ENCODE measurements at regions not wholly inside any gene's neighbourhood (a gene's known extent, or its start where the extent isn't known, plus 50 kb on each side); places are given as distances from the start of the nearest gene placed in this dataset.

DNA sequence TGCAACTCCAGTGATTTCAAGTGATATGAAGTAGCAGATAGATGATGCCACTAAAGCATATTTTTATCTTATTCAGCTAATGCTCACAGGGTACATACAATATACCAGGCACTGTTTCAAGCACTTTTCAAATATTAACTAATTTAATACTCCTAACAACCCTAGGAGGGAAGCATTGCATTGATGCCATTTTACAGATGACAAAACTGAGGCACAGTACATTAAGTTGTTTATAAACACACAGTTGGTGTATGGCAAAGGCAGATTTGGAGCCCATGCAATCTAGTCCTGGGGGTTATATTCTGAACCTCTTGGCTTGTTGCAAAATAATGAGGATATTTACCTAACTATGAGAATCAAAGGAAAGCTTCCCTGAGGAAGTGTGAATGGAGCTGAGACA, 371.0 kb downstream of the SFMBT2 start:
- ChIA-PET CTCF (ENCODE audit: low intra/inter-chr PET ratio, low total read pairs) (no interaction called here), POLR2A (no interaction called here)
- H3K9me3 ChIP-seq (ENCODE audit: low read length) = no peaks in the 10 kb centered on the region
- in situ Hi-C loops (cut with HindIII; ENCODE audit: extremely low pct_ligation_motif_present, low pct_unique_long_range_greater_than_20kb) = no loop called here
- no peak overlapping the region for H3K9ac ChIP-seq (ENCODE audit: insufficient read depth, low read depth, low read length)
- TF ChIP-seq, protein P1, sequence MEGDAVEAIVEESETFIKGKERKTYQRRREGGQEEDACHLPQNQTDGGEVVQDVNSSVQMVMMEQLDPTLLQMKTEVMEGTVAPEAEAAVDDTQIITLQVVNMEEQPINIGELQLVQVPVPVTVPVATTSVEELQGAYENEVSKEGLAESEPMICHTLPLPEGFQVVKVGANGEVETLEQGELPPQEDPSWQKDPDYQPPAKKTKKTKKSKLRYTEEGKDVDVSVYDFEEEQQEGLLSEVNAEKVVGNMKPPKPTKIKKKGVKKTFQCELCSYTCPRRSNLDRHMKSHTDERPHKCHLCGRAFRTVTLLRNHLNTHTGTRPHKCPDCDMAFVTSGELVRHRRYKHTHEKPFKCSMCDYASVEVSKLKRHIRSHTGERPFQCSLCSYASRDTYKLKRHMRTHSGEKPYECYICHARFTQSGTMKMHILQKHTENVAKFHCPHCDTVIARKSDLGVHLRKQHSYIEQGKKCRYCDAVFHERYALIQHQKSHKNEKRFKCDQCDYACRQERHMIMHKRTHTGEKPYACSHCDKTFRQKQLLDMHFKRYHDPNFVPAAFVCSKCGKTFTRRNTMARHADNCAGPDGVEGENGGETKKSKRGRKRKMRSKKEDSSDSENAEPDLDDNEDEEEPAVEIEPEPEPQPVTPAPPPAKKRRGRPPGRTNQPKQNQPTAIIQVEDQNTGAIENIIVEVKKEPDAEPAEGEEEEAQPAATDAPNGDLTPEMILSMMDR (CRISPR knock-in tag; IDR thresholded peaks at IDR 0.05) = no peak
- TF ChIP-seq ARNTL (CRISPR knock-in tag; IDR thresholded peaks at IDR 0.05) (no peak), ZNF30 (CRISPR knock-in tag; IDR thresholded peaks at IDR 0.05) (no peak), MYC (CRISPR knock-in tag; IDR thresholded peaks at IDR 0.05; ENCODE audit: borderline replicate concordance) (no peak), ZNF496 (CRISPR knock-in tag; IDR thresholded peaks at IDR 0.05; ENCODE audit: insufficient replicate concordance) (no peak), GATAD1 (CRISPR knock-in tag; IDR thresholded peaks at IDR 0.05) (no peak), KLF15 (CRISPR knock-in tag; IDR thresholded peaks at IDR 0.05; ENCODE audit: borderline replicate concordance) (no peak), TCF12 (IDR thresholded peaks at IDR 0.05) (no peak), TCF12 (CRISPR knock-in tag; IDR thresholded peaks at IDR 0.05) (no peak), ATF3 (CRISPR knock-in tag; IDR thresholded peaks at IDR 0.05) (no peak)
- no peak for FAIRE-seq
- H3K4me3 ChIP-seq (replicated peaks in 1 of 3; ENCODE audit: insufficient read depth in 1 of 3, low read depth in 2 of 3, low read length in 3 of 3) = no peak overlapping the region
- DNase-seq (ENCODE audit: low spot score) = no peak
- no peaks in the 10 kb centered on the region for H3K79me2 ChIP-seq (ENCODE audit: insufficient read depth, low read length)
- no peak for ATAC-seq
- H3K4me2 ChIP-seq (ENCODE audit: low read depth, low read length) = no peak overlapping the region
- H3K27me3 ChIP-seq (ENCODE audit: control insufficient read depth in 1 of 2, insufficient read depth in 2 of 2, low read length in 2 of 2) = peaks cover 0 to 3% of the 10 kb centered on the region in 2 experiments; a peak in 1 of 5 replicates
- no peaks in the 10 kb centered on the region for H4K20me1 ChIP-seq (ENCODE audit: insufficient read depth, low read length)
- no peaks in the 10 kb centered on the region for H3K36me3 ChIP-seq (replicated peaks in 1 of 2; ENCODE audit: control insufficient read depth in 1 of 2, insufficient read depth in 2 of 2, low read length in 2 of 2)
- BruUV-seq (replicated peaks) = no TSS peak
- H3K4me1 ChIP-seq (ENCODE audit: insufficient read depth, low read length) = no peaks in the 10 kb centered on the region
- intact Hi-C loops (cut with micrococcal nuclease; ENCODE audit: unreplicated experiment) = no loop called here
- no peak overlapping the region for H3K27ac ChIP-seq (ENCODE audit: extremely low read length, insufficient read depth, low read length)
- H2AFZ ChIP-seq (ENCODE audit: low read length) = no peak overlapping the region
